ENCODE measurements at regions not wholly inside any gene's neighbourhood (a gene's known extent, or its start where the extent isn't known, plus 50 kb on each side); places are given as distances from the start of the nearest gene placed in this dataset.

DNA sequence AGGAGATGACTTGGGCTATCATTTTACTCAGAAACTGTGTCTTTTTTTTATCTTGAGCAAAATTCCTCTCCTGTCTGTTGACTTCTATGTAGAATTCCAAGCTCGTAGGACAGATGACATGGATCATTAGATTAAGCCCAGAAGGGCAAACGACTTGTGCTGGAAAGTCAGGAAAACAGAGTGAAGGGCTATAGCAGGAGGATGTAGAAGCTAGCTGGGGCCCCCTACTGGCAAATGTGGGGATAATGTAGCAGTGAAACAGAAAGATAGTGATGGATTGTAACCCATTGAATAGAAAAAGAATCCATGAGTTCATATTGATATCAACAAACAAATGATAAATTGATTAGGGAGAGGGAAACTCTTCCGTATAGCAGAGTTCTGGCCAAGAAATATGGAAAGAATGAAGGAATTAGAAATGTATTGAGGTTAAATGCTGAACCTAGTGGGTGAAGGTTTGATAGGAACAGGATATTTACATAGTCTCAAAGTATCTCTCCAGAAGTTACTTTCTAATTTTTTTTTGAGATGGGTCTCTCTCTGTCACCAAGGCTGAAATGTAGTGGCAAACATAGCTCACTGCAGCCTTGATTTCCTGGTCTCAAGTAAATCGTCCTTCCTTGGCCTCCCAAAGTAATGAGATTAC is 103.6 kb downstream of the LYZL1 start:
- H3K27ac ChIP-seq (ENCODE audit: control insufficient read depth, insufficient read depth, low read length): no peak overlapping the region
- H3K9me3 ChIP-seq (ENCODE audit: control insufficient read depth, low read depth, low read length): no peaks in the 10 kb centered on the region
- H3K9me1 ChIP-seq (ENCODE audit: control insufficient read depth, extremely low read depth, insufficient read depth, low read length): no peaks in the 10 kb centered on the region
- no peaks in the 10 kb centered on the region for H3K36me3 ChIP-seq (ENCODE audit: control insufficient read depth in 2 of 2, extremely low read depth in 1 of 2, insufficient read depth in 2 of 2, low read length in 2 of 2)
- H3K27me3 ChIP-seq (ENCODE audit: control insufficient read depth, extremely low read depth, insufficient read depth, low read length): peaks cover under 1% of the 10 kb centered on the region
- no peaks in the 10 kb centered on the region for H3K79me2 ChIP-seq (ENCODE audit: control insufficient read depth, insufficient read depth, low read length)
- no peaks in the 10 kb centered on the region for H3K4me1 ChIP-seq (ENCODE audit: control insufficient read depth, extremely low read depth, insufficient read depth, low read length)
- no peak overlapping the region for H3K4me2 ChIP-seq (ENCODE audit: control insufficient read depth, extremely low read depth, insufficient read depth, low read depth, low read length)
- FAIRE-seq: no peak
- dilution Hi-C loops (cut with MboI; ENCODE audit: extremely low pct_ligation_motif_present, low sequenced_read_pairs): no loop called here
- no peaks in the 10 kb centered on the region for H4K20me1 ChIP-seq (ENCODE audit: control insufficient read depth, extremely low read depth, insufficient read depth, low read length)
- H3K9ac ChIP-seq (ENCODE audit: control insufficient read depth, extremely low read depth, insufficient read depth, low read length): no peak overlapping the region
- no peak overlapping the region for H2AFZ ChIP-seq (ENCODE audit: control insufficient read depth, low read length)
- H3K4me3 ChIP-seq (ENCODE audit: control insufficient read depth in 2 of 3, extremely low read depth in 1 of 3, insufficient read depth in 2 of 3, low read depth in 1 of 3, low read length in 3 of 3): no peak overlapping the region
- TF ChIP-seq, protein P1, sequence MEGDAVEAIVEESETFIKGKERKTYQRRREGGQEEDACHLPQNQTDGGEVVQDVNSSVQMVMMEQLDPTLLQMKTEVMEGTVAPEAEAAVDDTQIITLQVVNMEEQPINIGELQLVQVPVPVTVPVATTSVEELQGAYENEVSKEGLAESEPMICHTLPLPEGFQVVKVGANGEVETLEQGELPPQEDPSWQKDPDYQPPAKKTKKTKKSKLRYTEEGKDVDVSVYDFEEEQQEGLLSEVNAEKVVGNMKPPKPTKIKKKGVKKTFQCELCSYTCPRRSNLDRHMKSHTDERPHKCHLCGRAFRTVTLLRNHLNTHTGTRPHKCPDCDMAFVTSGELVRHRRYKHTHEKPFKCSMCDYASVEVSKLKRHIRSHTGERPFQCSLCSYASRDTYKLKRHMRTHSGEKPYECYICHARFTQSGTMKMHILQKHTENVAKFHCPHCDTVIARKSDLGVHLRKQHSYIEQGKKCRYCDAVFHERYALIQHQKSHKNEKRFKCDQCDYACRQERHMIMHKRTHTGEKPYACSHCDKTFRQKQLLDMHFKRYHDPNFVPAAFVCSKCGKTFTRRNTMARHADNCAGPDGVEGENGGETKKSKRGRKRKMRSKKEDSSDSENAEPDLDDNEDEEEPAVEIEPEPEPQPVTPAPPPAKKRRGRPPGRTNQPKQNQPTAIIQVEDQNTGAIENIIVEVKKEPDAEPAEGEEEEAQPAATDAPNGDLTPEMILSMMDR (optimal IDR thresholded peaks at IDR 0.05 in 1 of 3, IDR thresholded peaks at IDR 0.05 in 1 of 3, conservative IDR thresholded peaks at IDR 0.05 in 1 of 3; ENCODE audit: extremely low read depth in 1 of 3, insufficient read depth in 2 of 3, low read length in 3 of 3): peak; percentile 59 to 80 (median 73)
- TF ChIP-seq EZH2 (IDR thresholded peaks at IDR 0.05; ENCODE audit: low read length): no peak
- DNase-seq (ENCODE audit: low read depth, low spot score): no peak

DNA sequence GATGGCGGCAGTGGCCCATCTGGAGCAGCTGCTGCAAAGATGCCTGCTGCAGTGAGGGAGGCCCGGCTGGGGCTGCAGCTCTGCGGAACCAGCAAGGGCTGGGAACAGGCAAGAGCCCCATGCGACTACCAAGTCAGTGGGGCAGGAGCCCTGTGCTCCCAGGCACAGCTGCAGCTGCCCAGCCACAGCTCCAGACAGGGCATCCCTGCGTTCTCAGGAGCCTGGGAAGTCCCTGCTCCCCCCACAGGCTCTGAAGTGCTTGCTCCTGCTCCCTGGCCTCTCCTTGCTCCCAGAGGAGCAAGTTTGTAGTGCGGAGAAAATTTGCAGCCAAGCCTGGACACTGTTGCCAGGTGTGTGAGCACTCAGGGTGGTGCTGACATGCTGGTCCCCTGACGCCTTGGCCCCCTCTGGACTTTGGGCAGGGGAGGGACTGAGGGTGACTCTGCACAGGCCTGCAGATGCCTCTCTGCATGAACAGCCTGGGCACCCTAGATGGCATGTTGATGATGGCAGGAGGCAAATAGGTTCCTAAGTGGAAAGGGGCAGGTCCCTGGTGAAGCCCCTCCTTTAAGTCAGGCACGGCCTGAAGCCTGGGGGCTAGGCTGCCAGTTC is 105.6 kb downstream of the LYZL1 start:
- Histone ChIP-seq H3K4me2 (ENCODE audit: control insufficient read depth, extremely low read depth, insufficient read depth, low read depth, low read length) (no peak overlapping the region), H3K4me3 (ENCODE audit: control insufficient read depth in 2 of 3, extremely low read depth in 1 of 3, insufficient read depth in 2 of 3, low read depth in 1 of 3, low read length in 3 of 3) (no peak overlapping the region), H3K9me3 (ENCODE audit: control insufficient read depth, low read depth, low read length) (no peaks in the 10 kb centered on the region), H3K27ac (ENCODE audit: control insufficient read depth, insufficient read depth, low read length) (no peak overlapping the region), H3K79me2 (ENCODE audit: control insufficient read depth, insufficient read depth, low read length) (no peaks in the 10 kb centered on the region), H4K20me1 (ENCODE audit: control insufficient read depth, extremely low read depth, insufficient read depth, low read length) (no peaks in the 10 kb centered on the region), H3K27me3 (ENCODE audit: control insufficient read depth, extremely low read depth, insufficient read depth, low read length) (no peaks in the 10 kb centered on the region), H2AFZ (ENCODE audit: control insufficient read depth, low read length) (no peak overlapping the region), H3K4me1 (ENCODE audit: control insufficient read depth, extremely low read depth, insufficient read depth, low read length) (no peaks in the 10 kb centered on the region), H3K9ac (ENCODE audit: control insufficient read depth, extremely low read depth, insufficient read depth, low read length) (no peak overlapping the region), H3K9me1 (ENCODE audit: control insufficient read depth, extremely low read depth, insufficient read depth, low read length) (no peaks in the 10 kb centered on the region), H3K36me3 (ENCODE audit: control insufficient read depth in 2 of 2, extremely low read depth in 1 of 2, insufficient read depth in 2 of 2, low read length in 2 of 2) (no peaks in the 10 kb centered on the region)
- DNase-seq (ENCODE audit: low read depth, low spot score) (no peak), FAIRE-seq (no peak)
- no peak for TF ChIP-seq EZH2 (IDR thresholded peaks at IDR 0.05; ENCODE audit: low read length)
- dilution Hi-C loops (cut with MboI; ENCODE audit: extremely low pct_ligation_motif_present, low sequenced_read_pairs): no loop called here

Measured in keratinocyte (primary cell).